COR-L47 (cell line): ENCODE measurements at regions not wholly inside any gene's neighbourhood (a gene's known extent, or its start where the extent isn't known, plus 50 kb on each side); places are given as distances from the start of the nearest gene placed in this dataset.
"Not testable (repeated sequence)": the region's sequence is repeated elsewhere in the genome, so short reads cannot be mapped to it uniquely, and the experiment has no call there.

Experiments
- DNase-seq: peaks from one replicate; lab custom pipeline; 2025; lab: John Stamatoyannopoulos, UW

DNA sequence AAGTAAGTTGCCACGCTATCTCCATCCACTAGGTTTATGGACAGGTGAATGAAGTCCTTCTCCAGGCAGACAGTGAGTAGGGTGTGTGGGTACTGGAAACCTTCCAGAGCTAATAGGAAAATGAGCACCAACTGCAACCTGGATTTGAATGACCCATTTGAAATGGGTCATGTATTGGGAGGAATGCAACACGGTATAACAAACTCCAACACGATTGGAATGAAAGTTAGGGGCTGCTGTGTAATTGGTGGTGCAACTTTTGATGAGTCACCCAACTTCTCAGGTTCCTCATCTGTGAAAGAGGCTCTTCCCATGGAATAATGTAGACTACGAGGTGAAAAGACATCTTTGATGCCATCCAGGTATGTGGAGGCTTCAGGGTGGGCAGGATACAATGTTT is 241.4 kb upstream of the PODXL start:
- no peak for DNase-seq

DNA sequence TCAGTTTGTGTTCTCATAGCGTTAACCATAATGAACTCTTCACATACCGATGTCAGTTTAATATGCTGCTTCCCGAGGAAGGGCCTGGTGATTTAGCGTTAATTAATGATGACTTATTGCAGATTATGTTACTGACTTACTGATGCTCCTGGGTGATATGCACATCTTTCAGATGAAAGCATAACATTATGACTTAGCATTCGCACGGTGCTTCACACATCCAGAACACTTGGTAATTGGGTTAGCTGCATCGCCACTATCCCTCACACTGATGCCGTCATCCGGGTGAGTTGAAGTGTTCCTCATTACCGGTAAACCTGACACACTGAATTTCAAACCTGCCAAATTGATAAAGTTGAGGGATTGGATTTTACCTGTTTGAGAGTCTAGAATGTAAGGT is 239.0 kb upstream of the PODXL start:
- DNase-seq: no peak

DNA sequence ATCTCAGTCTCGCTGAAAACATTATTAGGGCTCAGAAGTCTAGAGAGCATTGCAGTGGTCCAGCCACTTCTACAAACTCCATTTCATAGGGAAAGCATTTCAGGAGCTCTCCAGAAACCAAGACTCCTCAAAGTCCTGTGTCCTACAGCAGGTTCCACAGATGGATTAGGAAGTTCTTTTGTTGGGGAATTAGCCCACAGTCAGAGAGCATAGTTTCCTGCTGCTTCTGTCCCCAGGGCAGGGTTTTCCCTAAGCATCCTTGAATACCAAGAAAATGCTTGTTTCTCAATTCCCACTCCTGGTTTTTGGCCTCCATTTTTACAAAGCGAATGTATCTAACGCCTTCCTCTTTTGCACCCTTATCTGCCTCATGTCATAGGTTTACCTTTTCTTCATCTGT is 235.9 kb upstream of the PODXL start:
- DNase-seq: no peak

DNA sequence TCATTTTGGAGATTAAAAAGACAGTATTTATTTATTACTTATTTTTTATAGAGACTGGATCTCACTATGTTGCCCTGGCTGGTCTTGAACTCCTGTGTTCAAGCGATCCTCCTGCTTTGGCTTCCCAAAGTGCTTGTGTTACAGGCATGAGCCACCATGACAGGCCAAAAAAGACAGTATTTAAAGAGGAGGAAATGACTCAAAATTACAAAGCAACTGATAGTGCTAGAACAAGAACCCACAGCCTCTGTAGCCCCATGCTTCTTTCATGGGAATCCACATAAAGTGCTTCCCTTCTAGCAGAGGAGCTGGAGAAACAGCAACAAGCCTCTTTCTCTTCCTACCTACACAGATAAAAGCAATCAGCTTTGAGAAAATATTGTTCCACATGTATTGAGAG is 230.7 kb upstream of the PODXL start:
- no peak for DNase-seq

DNA sequence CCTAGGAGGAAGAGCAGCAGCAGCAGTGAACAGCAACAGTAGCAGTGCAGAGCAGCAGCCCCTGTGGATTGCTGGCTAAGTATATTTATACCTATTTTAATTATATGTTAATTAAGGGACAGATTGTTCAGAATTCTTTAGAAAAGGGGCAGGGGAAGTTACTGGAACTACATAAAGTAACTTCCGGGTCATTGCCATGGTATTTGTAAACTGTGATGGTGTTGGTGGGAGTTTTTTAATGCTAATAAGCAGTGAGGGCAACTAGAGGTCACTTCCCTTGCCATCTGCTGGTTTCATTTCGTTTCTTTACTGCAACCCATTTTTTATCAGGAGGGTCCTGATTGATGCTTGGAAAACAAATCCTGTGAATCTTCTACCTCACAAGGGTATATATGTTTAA is 229.8 kb upstream of the PODXL start:
- no peak for DNase-seq

DNA sequence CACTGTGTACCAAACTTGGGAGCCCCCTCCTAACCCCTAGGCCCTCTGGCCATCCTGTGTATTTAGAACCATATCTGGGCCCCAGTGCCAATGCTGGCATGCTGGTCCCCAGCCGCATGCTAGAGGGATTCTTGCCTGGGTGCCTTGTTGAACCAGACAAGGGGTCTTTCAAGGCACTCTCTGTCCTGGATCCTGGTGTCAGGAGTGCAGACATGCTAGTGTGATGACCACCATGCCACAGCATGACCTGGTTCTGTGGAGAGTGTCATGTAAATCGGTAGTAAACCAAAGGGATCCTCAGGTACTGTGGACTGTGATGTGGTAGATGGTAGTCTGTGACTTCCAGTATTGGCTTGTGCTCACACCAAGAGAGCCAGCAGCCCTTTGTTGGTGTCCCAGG is 222.2 kb upstream of the PODXL start:
- no peak for DNase-seq

DNA sequence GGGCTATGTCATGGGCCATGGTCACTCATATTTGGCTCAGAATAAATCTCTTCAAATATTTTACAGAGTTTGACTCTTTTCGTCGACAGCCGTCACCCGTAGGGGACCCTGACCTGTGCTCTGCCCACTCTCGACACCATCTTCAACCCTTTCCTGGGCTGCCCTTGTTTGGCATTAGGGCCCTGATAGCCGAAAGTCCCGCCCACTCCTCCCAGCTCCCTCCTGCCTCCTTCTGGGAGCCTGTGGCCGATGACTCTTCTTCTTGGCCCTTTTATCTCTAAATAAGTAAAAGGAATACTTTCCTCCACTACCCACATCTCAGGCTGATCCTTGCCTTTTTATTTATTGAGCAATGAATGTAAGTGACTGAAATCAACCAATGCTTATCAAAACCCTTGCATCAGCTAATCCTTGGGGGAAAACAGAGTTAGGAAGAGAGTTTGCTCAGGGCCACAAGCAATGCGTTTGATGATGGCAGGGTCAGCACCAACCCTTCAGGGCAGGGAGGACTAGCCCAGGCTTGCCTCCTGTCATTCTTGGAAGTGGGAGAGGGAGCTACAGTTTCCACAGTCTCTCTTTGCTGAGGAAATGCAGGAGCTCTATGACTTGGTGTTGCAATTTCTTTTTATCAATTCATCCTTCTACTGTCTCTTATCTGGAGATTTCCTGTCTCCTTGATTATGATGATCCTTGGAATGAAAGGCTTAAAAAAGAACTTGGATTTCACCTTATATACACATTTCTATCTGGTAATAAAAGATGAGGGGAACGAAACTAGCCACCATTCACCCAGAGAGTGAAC is 218.2 kb upstream of the PODXL start:
- no peak for DNase-seq

DNA sequence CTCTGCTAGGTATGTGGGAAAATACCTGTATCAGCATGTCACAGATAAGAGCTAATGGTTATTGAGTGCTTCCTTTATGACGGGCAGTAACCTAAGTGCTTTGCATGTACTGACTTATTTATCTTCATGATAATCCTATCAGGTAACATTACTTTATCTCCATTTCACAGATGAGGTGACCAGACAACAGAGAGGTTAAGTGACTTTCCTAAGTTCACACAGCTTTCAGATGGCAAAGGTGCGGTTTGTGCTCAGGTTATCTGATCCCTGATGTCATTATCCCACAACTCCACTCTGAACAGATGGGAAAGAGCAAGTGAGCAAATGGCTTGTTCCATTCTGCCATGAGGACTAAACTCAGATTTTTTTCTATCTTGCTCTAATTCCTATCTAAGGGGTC is 217.0 kb upstream of the PODXL start:
- no peak for DNase-seq

DNA sequence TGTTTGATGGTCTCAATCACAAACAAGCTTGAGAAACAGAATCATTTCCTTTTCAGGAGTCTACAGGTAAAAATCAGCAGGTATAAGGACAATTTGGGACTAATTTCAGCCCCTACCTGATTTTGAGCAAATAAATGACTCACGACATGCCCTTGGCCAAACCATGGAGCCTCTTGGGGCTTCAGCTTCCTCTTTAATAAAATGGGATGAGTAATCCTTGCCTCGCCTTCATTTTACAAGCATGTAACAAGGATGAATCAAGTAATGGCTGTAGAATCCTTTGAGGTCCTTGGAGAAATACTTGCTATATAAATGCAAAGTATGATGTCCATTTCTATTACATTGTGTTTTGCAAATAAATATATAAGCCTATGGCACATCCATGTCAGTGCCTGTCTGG is 212.8 kb upstream of the PODXL start:
- no peak for DNase-seq

DNA sequence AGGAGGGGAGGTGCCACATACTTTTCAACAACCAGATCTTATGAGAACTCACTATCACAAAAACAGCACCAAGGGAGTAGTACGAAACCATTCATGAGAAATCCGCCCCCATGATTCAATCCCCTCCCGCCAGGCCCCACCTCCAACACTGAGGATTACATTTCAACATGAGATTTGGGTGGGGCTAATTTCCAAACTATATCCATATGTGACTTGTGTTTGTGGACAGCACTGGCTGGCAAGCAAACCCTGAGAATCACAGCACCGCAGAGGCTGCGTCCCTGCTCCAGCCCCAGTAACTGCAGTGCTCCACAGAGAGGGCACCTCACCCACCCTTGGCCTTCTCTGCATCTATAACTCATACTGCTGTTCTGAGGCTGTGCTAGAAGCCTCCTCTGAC is 211.2 kb upstream of the PODXL start:
- no peak for DNase-seq

DNA sequence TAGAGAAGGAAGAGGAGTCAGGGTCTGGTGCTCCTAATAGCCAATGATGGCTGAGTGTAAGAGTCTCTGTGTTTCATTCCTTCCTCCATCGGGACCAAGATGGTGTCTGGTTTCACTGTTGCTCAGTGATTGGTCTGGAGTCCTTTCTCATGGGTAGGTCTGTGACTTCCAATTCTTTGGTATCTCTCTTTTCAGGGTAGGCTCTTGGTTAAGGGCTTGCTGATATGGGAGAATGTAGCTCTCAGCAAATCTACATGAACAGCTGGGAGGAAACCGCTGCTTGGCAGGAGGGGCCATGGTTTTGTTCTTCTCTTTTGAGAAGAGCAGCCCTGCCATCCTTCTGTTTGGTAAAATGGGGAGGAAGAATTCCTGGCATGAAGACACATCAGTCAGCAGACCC is 209.1 kb upstream of the PODXL start:
- DNase-seq: no peak

DNA sequence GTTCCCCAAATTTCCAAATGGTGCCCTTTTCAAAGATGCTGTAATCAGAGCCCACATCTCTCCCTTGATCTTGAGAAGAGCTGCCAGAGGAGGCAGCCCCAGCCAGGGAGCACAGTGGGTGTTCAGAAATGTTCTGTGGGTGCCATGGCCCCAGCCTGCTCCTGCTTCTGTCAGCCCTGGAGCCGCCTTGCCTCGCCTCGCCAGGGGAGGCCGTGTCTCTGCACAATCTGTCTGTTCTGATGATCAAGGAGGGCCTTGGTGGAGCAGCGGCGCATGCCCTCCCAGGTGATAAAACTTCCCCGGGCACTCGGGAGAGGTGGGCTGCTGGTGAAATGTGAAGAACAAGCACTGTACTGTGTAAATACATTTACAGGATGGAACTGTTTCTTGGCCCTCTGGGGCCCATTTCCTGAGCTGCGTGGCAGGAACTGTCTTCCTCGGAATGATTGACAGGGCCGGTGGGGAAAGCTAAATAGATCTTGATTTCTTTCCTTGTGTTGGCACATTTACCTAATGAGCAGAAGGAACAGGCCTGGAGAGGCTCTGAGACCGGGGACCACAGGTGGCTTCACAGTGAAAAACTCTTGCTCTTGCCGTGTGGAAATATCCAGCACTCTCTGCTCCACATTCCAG is 207.8 kb upstream of the PODXL start:
- DNase-seq: no peak

DNA sequence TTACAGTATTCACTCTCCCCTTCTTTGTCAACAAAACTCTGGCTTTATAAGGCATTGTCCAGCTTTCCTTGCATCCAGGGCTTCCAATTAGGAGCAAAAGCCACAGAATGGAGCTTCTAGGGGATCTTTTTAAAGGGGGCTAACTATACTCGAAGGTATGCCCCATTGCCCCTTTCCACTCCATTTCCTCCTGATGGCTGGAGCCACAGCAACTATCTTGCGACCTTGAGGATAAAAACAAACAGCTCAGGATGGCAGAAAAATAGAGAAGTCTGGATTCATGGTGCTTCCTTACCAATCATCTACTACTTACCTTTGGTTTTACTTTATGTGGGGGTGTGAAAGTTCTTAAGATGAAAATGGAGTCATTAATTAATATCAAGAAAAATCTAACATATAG is 206.3 kb upstream of the PODXL start:
- no peak for DNase-seq

DNA sequence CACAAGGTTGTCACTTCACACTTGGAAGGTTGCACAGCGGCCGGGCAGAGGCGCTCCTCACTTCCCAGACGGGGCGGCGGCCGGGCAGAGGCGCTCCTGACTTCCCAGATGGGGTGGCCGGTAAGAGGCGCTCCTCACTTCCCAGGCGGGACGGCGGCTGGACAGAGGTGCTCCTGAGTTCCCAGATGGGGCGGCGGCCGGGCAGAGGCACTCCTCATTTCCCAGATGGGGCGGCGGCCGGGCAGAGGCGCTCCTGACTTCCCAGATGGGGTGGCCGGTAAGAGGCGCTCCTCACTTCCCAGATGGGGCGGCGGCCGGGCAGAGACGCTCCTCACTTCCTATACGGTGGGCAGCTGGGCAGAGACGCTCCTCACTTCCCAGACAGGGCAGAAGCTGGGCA is 199.4 kb upstream of the PODXL start:
- DNase-seq: not testable (repeated sequence)

DNA sequence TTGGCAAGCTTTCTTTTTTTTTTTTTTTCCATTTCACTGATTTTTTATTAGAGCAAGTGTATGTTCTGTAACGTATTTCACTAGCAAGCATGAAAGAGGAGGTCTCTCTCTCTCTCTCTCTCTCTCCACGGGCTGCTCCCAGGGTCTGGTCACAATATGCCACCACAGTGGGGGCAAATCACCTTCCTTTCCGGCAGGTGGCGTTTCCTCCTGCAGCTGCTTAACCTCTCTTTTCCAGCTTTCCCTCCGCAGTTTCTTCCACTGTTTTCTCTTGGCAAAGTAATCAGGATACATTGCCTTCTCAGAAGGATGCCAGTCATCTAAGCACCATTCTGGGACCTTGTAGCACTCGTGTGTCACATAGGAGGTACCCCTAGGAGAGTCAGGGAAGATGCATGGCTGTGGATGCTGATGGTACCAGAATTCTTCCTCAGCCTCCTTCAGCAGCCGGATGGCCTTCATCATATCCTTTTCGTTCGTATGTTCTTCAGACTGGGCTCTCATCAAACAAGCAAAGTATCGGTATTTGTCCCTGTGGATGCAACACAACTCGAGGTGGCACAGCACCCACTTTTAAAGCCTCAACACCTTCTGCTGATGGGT is 197.3 kb upstream of the PODXL start:
- DNase-seq: no peak

DNA sequence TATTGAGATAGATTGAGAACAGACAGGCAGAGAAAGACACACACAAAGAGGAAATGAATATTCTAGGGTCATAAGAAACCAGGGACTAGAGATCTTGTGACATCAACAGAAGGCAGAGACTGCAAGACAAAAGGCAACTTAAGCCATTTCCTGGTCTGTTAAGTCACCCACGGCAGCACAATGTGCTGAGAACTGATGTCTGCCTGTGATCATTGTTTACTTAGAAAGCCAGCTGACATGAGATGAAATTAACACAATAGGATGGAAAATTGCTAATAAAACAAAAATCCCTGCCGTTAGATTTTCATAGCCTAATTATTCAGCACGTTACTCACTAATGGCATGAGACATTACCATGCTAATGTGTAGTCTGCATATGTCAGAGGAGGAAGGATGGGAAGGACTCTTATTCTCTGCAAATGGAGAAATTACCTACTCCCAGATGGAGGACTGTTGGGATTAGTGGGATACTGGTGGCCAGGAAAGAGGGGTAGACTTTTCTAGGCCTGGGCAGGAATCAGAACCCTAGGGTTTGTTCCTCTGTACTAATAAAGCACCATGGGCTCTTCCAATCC is 191.3 kb upstream of the PODXL start:
- DNase-seq: peak; percentile 63

DNA sequence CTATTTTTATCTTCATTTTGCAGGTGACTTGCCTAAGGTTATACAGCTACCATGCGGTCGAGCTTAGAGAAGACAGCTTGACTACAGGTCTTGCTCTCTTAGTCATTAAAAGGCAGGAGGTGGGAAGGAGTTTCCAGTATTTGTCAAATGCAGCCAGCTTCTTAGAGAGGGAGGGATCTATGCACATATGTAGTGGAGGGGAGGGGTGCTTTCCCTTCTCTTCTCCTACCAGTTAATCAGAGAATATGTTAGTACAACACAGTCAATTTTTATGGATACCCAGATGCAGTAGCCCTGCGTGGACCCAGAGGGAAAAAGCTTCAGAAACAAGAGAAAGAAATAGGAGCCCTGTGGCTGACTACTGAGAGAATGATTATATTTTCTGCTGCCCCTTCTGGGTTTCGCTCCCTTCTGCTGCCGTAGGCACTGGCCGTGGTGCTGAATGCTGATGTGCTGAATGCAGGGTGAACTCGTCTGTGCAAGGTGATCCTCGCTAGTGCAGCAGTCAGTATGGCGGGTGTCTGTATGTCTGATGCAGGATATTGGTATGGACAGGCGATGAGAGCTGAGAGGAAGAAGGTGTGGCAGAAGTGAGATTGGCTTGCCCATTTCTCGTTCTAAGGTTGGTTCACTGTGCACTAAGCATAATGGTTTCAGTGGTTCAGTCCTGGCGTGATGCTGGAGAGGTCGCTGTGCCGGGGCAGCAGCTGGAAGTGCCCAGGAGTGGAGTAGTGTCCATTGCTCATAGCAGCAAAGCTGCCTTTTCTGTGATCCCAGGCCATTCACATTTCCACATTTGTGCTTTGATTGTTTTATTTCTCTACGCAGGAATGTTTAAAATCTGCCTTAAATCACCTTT is 189.2 kb upstream of the PODXL start:
- no peak for DNase-seq

DNA sequence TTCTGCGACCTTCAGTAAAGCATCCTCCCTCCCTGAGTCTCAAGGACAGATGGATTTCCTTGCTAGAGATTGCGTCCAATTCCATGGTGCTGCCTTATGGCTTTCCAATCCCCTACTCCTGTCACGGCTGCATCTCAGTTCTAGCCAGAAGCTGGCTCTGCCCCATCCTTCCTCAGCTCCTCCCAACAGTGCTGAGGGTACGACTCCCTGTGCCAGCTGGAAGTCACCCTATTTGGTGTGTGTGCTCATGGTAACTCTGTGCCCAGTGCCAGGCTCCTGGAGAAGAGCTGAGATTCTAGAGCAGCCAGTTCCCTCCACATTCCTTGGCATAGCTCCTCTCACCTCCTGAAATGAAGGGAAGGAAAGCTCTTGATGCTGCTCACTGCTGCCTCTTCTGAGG is 185.0 kb upstream of the PODXL start:
- no peak for DNase-seq

DNA sequence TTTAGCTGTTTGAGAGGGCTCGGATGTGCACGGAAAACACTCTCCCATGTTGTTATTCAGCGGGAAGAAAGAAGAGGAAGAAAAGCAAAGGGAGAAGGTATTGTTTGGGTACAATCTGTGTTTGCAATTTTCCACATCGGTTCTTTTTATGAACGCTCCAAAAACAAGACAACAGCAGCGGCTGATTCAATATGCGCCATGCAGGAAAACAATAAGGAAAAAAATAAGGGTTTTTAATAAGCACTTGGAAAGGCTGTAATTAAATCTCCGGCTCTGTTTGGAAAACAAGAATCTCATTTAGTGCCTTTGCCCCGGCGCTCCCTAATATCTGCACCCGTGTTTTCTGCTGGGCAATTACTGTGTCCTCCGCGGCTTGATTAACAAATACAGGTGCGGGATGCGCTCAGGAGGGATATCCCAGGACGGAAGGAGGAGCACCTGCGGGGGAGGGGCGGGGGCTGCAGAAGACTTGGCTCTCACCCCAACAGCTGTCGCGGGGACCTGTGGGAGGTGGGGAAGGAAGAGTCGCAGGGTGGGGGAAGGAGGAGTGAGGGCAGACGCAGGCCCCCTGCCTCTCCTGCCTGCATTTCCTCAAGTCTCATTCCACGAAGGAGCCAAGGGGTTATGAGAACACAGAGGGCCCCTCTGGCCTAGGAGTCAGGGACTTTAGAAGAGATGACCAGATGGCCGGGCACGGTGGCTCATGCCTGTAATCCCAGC is 181.5 kb upstream of the PODXL start:
- DNase-seq: peak; percentile 54

DNA sequence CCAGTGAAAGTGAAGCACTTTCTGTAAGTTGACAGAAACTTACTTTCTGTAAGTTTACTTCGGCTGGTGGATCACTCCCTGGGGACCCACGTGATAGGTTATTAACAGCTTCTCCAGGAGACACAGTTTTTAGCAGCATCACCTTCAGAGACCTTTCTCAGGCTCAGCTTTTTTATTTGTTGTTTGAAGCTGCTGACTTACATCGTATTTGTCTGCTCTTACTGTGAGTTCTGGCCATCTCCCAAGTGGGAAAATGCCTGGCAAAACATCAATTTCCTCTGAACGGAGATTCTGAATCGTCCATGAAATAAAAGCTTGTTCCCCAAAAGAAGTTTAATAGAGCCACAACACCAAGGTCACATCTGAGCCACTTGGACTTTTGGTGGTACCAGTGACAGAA is 178.7 kb upstream of the PODXL start:
- DNase-seq: no peak

DNA sequence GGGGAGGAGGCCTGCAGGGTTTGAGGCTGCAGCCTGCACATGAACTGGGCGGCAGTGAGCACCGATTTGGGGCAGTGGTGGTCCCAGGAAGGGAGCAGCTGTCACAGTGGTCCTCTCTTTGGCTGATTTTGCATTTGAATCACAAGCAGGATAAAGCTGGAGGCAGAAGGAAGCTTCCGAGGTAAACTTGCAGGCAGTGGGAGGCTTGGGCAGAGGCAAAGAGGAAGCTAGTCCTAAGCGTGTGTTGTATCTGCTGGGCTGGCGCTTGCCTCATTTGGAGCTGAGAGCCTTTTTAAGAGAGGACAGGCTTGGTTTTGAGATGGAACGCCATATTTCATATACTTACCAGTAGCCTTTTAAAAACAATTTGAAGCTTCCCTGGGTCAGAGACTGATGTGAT is 177.2 kb upstream of the PODXL start:
- no peak for DNase-seq

DNA sequence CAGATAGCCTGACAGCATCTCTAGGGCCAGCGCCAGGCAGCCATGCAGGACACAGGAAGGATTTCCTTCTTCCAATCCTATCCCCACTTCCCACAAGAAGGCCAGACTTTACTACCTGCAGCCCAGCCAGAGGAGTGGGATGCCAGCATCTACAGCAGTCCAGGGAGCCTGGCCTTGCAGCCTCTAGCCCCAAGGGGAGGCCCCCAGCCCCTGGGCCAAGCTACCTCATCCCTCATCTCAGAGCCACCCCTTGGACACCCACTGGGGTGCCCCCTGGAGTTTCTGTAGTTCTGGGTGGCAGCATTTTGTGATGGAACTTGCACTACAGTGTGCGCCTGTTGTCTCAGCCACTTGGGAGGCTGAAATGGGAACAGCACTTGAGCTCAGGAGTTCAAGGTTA is 170.8 kb upstream of the PODXL start:
- no peak for DNase-seq
